ENCODE measurements at regions not wholly inside any gene's neighbourhood (a gene's known extent, or its start where the extent isn't known, plus 50 kb on each side); places are given as distances from the start of the nearest gene placed in this dataset.

- no peak overlapping the region for H2AFZ ChIP-seq (ENCODE audit: low read length)
- H2AK5ac ChIP-seq (ENCODE audit: low read depth, low read length) = no peak overlapping the region
- H3K18ac ChIP-seq (ENCODE audit: low read length) = no peak overlapping the region
- H4K91ac ChIP-seq (ENCODE audit: low read depth, low read length, poor library complexity) = no peak overlapping the region
- no peaks in the 10 kb centered on the region for H3K27me3 ChIP-seq (ENCODE audit: control insufficient read depth in 3 of 3, insufficient read depth in 3 of 3, low read depth in 1 of 3, low read length in 3 of 3)
- no peak overlapping the region for H3K14ac ChIP-seq (ENCODE audit: low read length)
- no peaks in the 10 kb centered on the region for H3K36me3 ChIP-seq (replicated peaks in 1 of 2; ENCODE audit: control insufficient read depth in 2 of 2, insufficient read depth in 2 of 2, low read length in 2 of 2)
- H3K4ac ChIP-seq (ENCODE audit: low read length) = no peak overlapping the region
- H2BK15ac ChIP-seq (ENCODE audit: low read length) = no peak overlapping the region
- no peak overlapping the region for H4K8ac ChIP-seq (ENCODE audit: low read depth, low read length)
- H2BK5ac ChIP-seq (ENCODE audit: low read length) = no peak overlapping the region
- H3K27ac ChIP-seq (replicated peaks; ENCODE audit: low read length) = no peak overlapping the region
- no peaks in the 10 kb centered on the region for H3K9me3 ChIP-seq (replicated peaks in 1 of 2; ENCODE audit: control insufficient read depth in 2 of 2, insufficient read depth in 1 of 2, low read depth in 1 of 2, low read length in 2 of 2)
- H3K4me2 ChIP-seq (ENCODE audit: insufficient read depth, low read length, poor library complexity, severe bottlenecking) = no peak overlapping the region
- no peak overlapping the region for H3K23ac ChIP-seq (ENCODE audit: low read depth, low read length, poor library complexity)
- no peak overlapping the region for H2BK12ac ChIP-seq (ENCODE audit: low read length)
- DNase-seq (ENCODE audit: low spot score) = no peak
- H3K4me1 ChIP-seq (ENCODE audit: control insufficient read depth in 2 of 2, insufficient read depth in 1 of 2, low read depth in 1 of 2, low read length in 2 of 2) = no peaks in the 10 kb centered on the region
- H3K79me1 ChIP-seq (ENCODE audit: low read depth, low read length) = no peaks in the 10 kb centered on the region
- no peak overlapping the region for H3K4me3 ChIP-seq (ENCODE audit: low read length in 2 of 2)
- H2BK120ac ChIP-seq (ENCODE audit: low read depth, low read length) = no peak overlapping the region
- no peak overlapping the region for H3K9ac ChIP-seq (ENCODE audit: low read depth, low read length, poor library complexity)
These were observed 312.6 kb downstream of the HTR1B start for GRCh38 chr6:77150736-77151135.

GRCh38 chr6:77145244-77145643 lies 318.0 kb downstream of the HTR1B start:
- no CpG with 5 or more reads among the region's 1 CpG for WGBS, 2 donors (ENCODE audit: extremely low coverage in 2 of 2, insufficient read length in 2 of 2, insufficient replicate concordance in 1 of 2)
- Histone ChIP-seq H2BK12ac (ENCODE audit: low read length) (no peak overlapping the region), H2AK5ac (ENCODE audit: low read depth, low read length) (no peak overlapping the region), H4K91ac (ENCODE audit: low read depth, low read length, poor library complexity) (no peak overlapping the region), H3K4me1 (ENCODE audit: control insufficient read depth in 2 of 2, insufficient read depth in 1 of 2, low read depth in 1 of 2, low read length in 2 of 2) (no peaks in the 10 kb centered on the region), H2AFZ (ENCODE audit: low read length) (no peak overlapping the region), H3K9ac (ENCODE audit: low read depth, low read length, poor library complexity) (no peak overlapping the region), H4K8ac (ENCODE audit: low read depth, low read length) (no peak overlapping the region), H3K14ac (ENCODE audit: low read length) (no peak overlapping the region), H3K4me2 (ENCODE audit: insufficient read depth, low read length, poor library complexity, severe bottlenecking) (no peak overlapping the region), H3K4ac (ENCODE audit: low read length) (no peak overlapping the region), H3K36me3 (replicated peaks in 1 of 2; ENCODE audit: control insufficient read depth in 2 of 2, insufficient read depth in 2 of 2, low read length in 2 of 2) (no peaks in the 10 kb centered on the region), H2BK5ac (ENCODE audit: low read length) (no peak overlapping the region), H3K27me3 (ENCODE audit: control insufficient read depth in 3 of 3, insufficient read depth in 3 of 3, low read depth in 1 of 3, low read length in 3 of 3) (no peaks in the 10 kb centered on the region), H3K79me1 (ENCODE audit: low read depth, low read length) (no peaks in the 10 kb centered on the region), H3K23ac (ENCODE audit: low read depth, low read length, poor library complexity) (no peak overlapping the region), H3K27ac (replicated peaks; ENCODE audit: low read length) (no peak overlapping the region), H2BK15ac (ENCODE audit: low read length) (no peak overlapping the region), H3K18ac (ENCODE audit: low read length) (no peak overlapping the region), H3K4me3 (ENCODE audit: low read length in 2 of 2) (no peak overlapping the region), H3K9me3 (replicated peaks in 1 of 2; ENCODE audit: control insufficient read depth in 2 of 2, insufficient read depth in 1 of 2, low read depth in 1 of 2, low read length in 2 of 2) (no peaks in the 10 kb centered on the region), H2BK120ac (ENCODE audit: low read depth, low read length) (no peak overlapping the region)
- no peak for DNase-seq (ENCODE audit: low spot score)

GRCh38 chr6:77143659-77144447 lies 319.4 kb downstream of the HTR1B start:
- H3K14ac ChIP-seq (ENCODE audit: low read length) = no peak overlapping the region
- WGBS, 2 donors (ENCODE audit: extremely low coverage in 2 of 2, insufficient read length in 2 of 2, insufficient replicate concordance in 1 of 2) = no CpG with 5 or more reads among the region's 5 CpGs
- no peaks in the 10 kb centered on the region for H3K4me1 ChIP-seq (ENCODE audit: control insufficient read depth in 2 of 2, insufficient read depth in 1 of 2, low read depth in 1 of 2, low read length in 2 of 2)
- no peak overlapping the region for H2AFZ ChIP-seq (ENCODE audit: low read length)
- H2BK12ac ChIP-seq (ENCODE audit: low read length) = no peak overlapping the region
- no peak overlapping the region for H3K18ac ChIP-seq (ENCODE audit: low read length)
- no peaks in the 10 kb centered on the region for H3K79me1 ChIP-seq (ENCODE audit: low read depth, low read length)
- no peaks in the 10 kb centered on the region for H3K27me3 ChIP-seq (ENCODE audit: control insufficient read depth in 3 of 3, insufficient read depth in 3 of 3, low read depth in 1 of 3, low read length in 3 of 3)
- no peak overlapping the region for H2BK15ac ChIP-seq (ENCODE audit: low read length)
- no peaks in the 10 kb centered on the region for H3K9me3 ChIP-seq (replicated peaks in 1 of 2; ENCODE audit: control insufficient read depth in 2 of 2, insufficient read depth in 1 of 2, low read depth in 1 of 2, low read length in 2 of 2)
- H3K4ac ChIP-seq (ENCODE audit: low read length) = no peak overlapping the region
- H3K9ac ChIP-seq (ENCODE audit: low read depth, low read length, poor library complexity) = no peak overlapping the region
- H4K91ac ChIP-seq (ENCODE audit: low read depth, low read length, poor library complexity) = no peak overlapping the region
- H3K23ac ChIP-seq (ENCODE audit: low read depth, low read length, poor library complexity) = no peak overlapping the region
- no peak overlapping the region for H3K4me3 ChIP-seq (ENCODE audit: low read length in 2 of 2)
- H3K27ac ChIP-seq (replicated peaks; ENCODE audit: low read length) = no peak overlapping the region
- no peaks in the 10 kb centered on the region for H3K36me3 ChIP-seq (replicated peaks in 1 of 2; ENCODE audit: control insufficient read depth in 2 of 2, insufficient read depth in 2 of 2, low read length in 2 of 2)
- no peak overlapping the region for H4K8ac ChIP-seq (ENCODE audit: low read depth, low read length)
- H2BK120ac ChIP-seq (ENCODE audit: low read depth, low read length) = no peak overlapping the region
- no peak overlapping the region for H2AK5ac ChIP-seq (ENCODE audit: low read depth, low read length)
- H2BK5ac ChIP-seq (ENCODE audit: low read length) = no peak overlapping the region
- H3K4me2 ChIP-seq (ENCODE audit: insufficient read depth, low read length, poor library complexity, severe bottlenecking) = no peak overlapping the region
- DNase-seq (ENCODE audit: low spot score) = no peak

- Histone ChIP-seq H3K23ac (ENCODE audit: low read depth, low read length, poor library complexity) (no peak overlapping the region), H3K9me3 (replicated peaks in 1 of 2; ENCODE audit: control insufficient read depth in 2 of 2, insufficient read depth in 1 of 2, low read depth in 1 of 2, low read length in 2 of 2) (no peaks in the 10 kb centered on the region), H3K27me3 (ENCODE audit: control insufficient read depth in 3 of 3, insufficient read depth in 3 of 3, low read depth in 1 of 3, low read length in 3 of 3) (no peaks in the 10 kb centered on the region), H3K14ac (ENCODE audit: low read length) (no peak overlapping the region), H3K27ac (replicated peaks; ENCODE audit: low read length) (no peak overlapping the region), H3K79me1 (ENCODE audit: low read depth, low read length) (no peaks in the 10 kb centered on the region), H3K4ac (ENCODE audit: low read length) (no peak overlapping the region), H4K8ac (ENCODE audit: low read depth, low read length) (no peak overlapping the region), H2AFZ (ENCODE audit: low read length) (no peak overlapping the region), H2BK15ac (ENCODE audit: low read length) (no peak overlapping the region), H3K9ac (ENCODE audit: low read depth, low read length, poor library complexity) (no peak overlapping the region), H2BK5ac (ENCODE audit: low read length) (no peak overlapping the region), H3K4me3 (ENCODE audit: low read length in 2 of 2) (no peak overlapping the region), H3K4me1 (ENCODE audit: control insufficient read depth in 2 of 2, insufficient read depth in 1 of 2, low read depth in 1 of 2, low read length in 2 of 2) (no peaks in the 10 kb centered on the region), H3K36me3 (replicated peaks in 1 of 2; ENCODE audit: control insufficient read depth in 2 of 2, insufficient read depth in 2 of 2, low read length in 2 of 2) (no peaks in the 10 kb centered on the region), H3K18ac (ENCODE audit: low read length) (no peak overlapping the region), H3K4me2 (ENCODE audit: insufficient read depth, low read length, poor library complexity, severe bottlenecking) (no peak overlapping the region), H2BK120ac (ENCODE audit: low read depth, low read length) (no peak overlapping the region), H4K91ac (ENCODE audit: low read depth, low read length, poor library complexity) (no peak overlapping the region), H2BK12ac (ENCODE audit: low read length) (no peak overlapping the region), H2AK5ac (ENCODE audit: low read depth, low read length) (no peak overlapping the region)
- no peak for DNase-seq (ENCODE audit: low spot score)
These were observed 327.2 kb downstream of the HTR1B start for GRCh38 chr6:77136086-77136485.

All from neuronal stem cell (in vitro differentiated cells).